GM23338 (cell line): ENCODE measurements at regions not wholly inside any gene's neighbourhood (a gene's known extent, or its start where the extent isn't known, plus 50 kb on each side); places are given as distances from the start of the nearest gene placed in this dataset.

Source experiments
- ATAC-seq: fragments of 200-7000 bp; cut with Tn5 transposase; 3 replicates; pipeline ENCODE4 v1.9.1; 2020
- DNase-seq: peaks from one replicate; pipeline ENCODE4 v3.0.0-alpha.2; 2015; ENCODE audit warnings: low spot score
- H2AFZ ChIP-seq: fragments of 200-600 bp; sonication (generic); 2 replicates; pipeline ENCODE4 v1.8.0; 2016; ENCODE audit warnings: antibody characterized with exemption, mild to moderate bottlenecking, moderate library complexity
- H3F3A ChIP-seq: fragments of 200-600 bp; sonication (generic); replicated peaks from 2 replicates; pipeline ENCODE4 v1.8.0; 2017; ENCODE audit warnings: antibody characterized with exemption, mixed run types, low read depth
- H3K27ac ChIP-seq: fragments of 200-600 bp; sonication (generic); 2 replicates; pipeline ENCODE4 v1.6.1; 2016; ENCODE audit warnings: low read depth
- H3K27me3 ChIP-seq: fragments of 200-600 bp; sonication (generic); 2 replicates; pipeline ENCODE4 v1.8.0; 2016; ENCODE audit warnings: mild to moderate bottlenecking, mixed run types, moderate library complexity; ENCODE audit not compliant: insufficient read depth
- H3K36me3 ChIP-seq: fragments of 200-600 bp; sonication (generic); 2 replicates; pipeline ENCODE4 v1.8.0; 2016; ENCODE audit warnings: mild to moderate bottlenecking; ENCODE audit not compliant: insufficient read depth
- H3K4me1 ChIP-seq: fragments of 200-600 bp; sonication (generic); 2 replicates; pipeline ENCODE4 v1.8.0; 2016; ENCODE audit warnings: mild to moderate bottlenecking, moderate library complexity; ENCODE audit not compliant: insufficient read depth
- H3K4me2 ChIP-seq: fragments of 200-600 bp; sonication (generic); 2 replicates; pipeline ENCODE4 v1.7.1; 2017; ENCODE audit warnings: mixed run types
- H3K4me3 ChIP-seq: fragments of 200-600 bp; sonication (generic); 2 replicates; pipeline ENCODE4 v1.6.1; 2016; ENCODE audit warnings: mixed run types
- H3K79me2 ChIP-seq: fragments of 200-600 bp; sonication (generic); replicated peaks from 2 replicates; pipeline ENCODE4 v1.8.0; 2017; ENCODE audit warnings: mild to moderate bottlenecking; ENCODE audit not compliant: insufficient read depth
- H3K9me2 ChIP-seq: fragments of 200-600 bp; sonication (generic); 2 replicates; pipeline ENCODE4 v1.8.0; 2017; ENCODE audit not compliant: insufficient read depth
- H4K20me1 ChIP-seq: fragments of 200-600 bp; sonication (generic); replicated peaks from 2 replicates; pipeline ENCODE4 v1.8.0; 2017; ENCODE audit warnings: mild to moderate bottlenecking; ENCODE audit not compliant: insufficient read depth
- H3K27ac Mint-ChIP-seq: 2 replicates; pipeline ENCODE4 v1.8.0; 2020; ENCODE audit warnings: inconsistent platforms, mild to moderate bottlenecking, moderate library complexity, mixed read lengths
- H3K27me3 Mint-ChIP-seq: 3 replicates; pipeline ENCODE4 v1.8.0; 2022; ENCODE audit warnings: low read depth, mild to moderate bottlenecking, moderate library complexity, mixed read lengths, inconsistent platforms; ENCODE audit not compliant: insufficient read depth, poor library complexity
- H3K36me3 Mint-ChIP-seq: 3 replicates; pipeline ENCODE4 v1.8.0; 2021; ENCODE audit warnings: low read depth, mild to moderate bottlenecking, inconsistent platforms, moderate library complexity, mixed read lengths
- H3K4me1 Mint-ChIP-seq: 3 replicates; pipeline ENCODE4 v1.8.0; 2020; ENCODE audit warnings: mild to moderate bottlenecking, inconsistent platforms, mixed read lengths
- H3K4me3 Mint-ChIP-seq: 3 replicates; pipeline ENCODE4 v1.8.0; 2021; ENCODE audit warnings: moderate library complexity, mild to moderate bottlenecking, inconsistent platforms, mixed read lengths
- H3K9me3 Mint-ChIP-seq: 3 replicates; pipeline ENCODE4 v1.8.0; 2020; ENCODE audit warnings: moderate library complexity, mild to moderate bottlenecking, inconsistent platforms, mixed read lengths
- CREB1 ChIP-seq: fragments of 250-450 bp; sonication (Bioruptor Pico); IDR thresholded peaks from 2 replicates; pipeline ENCODE4 v1.5.0; 2020; ENCODE audit warnings: low read depth, mild to moderate bottlenecking, moderate library complexity
- ETS1 ChIP-seq: IDR thresholded peaks from 2 replicates; pipeline ENCODE4 v1.6.1; 2016; ENCODE audit warnings: antibody characterized with exemption
- EZH2 ChIP-seq: fragments of 200-600 bp; sonication (generic); IDR thresholded peaks from one replicate; pipeline ENCODE4 v1.8.0; 2017; ENCODE audit warnings: antibody characterized with exemption, mild to moderate bottlenecking, low read depth; ENCODE audit not compliant: unreplicated experiment
- JUNB ChIP-seq: IDR thresholded peaks from one replicate; pipeline ENCODE4 v1.6.1; 2016; ENCODE audit warnings: antibody characterized with exemption; ENCODE audit not compliant: unreplicated experiment
- NANOG ChIP-seq: IDR thresholded peaks from 2 replicates; pipeline ENCODE4 v1.6.1; 2016; ENCODE audit warnings: antibody characterized with exemption, borderline replicate concordance
- POLR2AphosphoS5 ChIP-seq: IDR thresholded peaks from 2 replicates; pipeline ENCODE4 v1.6.1; 2016; ENCODE audit warnings: antibody characterized with exemption, low read depth
- STAT1 ChIP-seq: IDR thresholded peaks from one replicate; pipeline ENCODE4 v1.6.1; 2016; ENCODE audit warnings: antibody characterized with exemption; ENCODE audit not compliant: unreplicated experiment
- ZNF114 ChIP-seq: fragments of 250-450 bp; sonication (Bioruptor Pico); IDR thresholded peaks from 2 replicates; pipeline ENCODE4 v1.5.0; 2020; ENCODE audit warnings: mild to moderate bottlenecking, moderate library complexity
- ZNF331 ChIP-seq: fragments of 250-450 bp; sonication (Bioruptor Pico); IDR thresholded peaks from 2 replicates; pipeline ENCODE4 v1.5.0; 2020; ENCODE audit warnings: low read depth, mild to moderate bottlenecking, moderate library complexity
- TF ChIP-seq, protein P1 (sequence below), 2 experiments: fragments of 200-600 bp in 1 of 2; sonication (generic) in 1 of 2; conservative IDR thresholded peaks; 2 replicates each; pipeline versions ENCODE4 v1.5.1 to v1.6.1; 2016 to 2017; ENCODE audit warnings: antibody characterized with exemption in 2 of 2, low read depth in 2 of 2, mild to moderate bottlenecking in 2 of 2, moderate library complexity in 1 of 2
- TF ChIP-seq, protein P2 (sequence below): fragments of 250-450 bp; sonication (Bioruptor Pico); IDR thresholded peaks from 2 replicates; pipeline ENCODE4 v1.5.0; 2020; ENCODE audit warnings: mild to moderate bottlenecking, moderate library complexity

GRCh38 chr5:106072208-106072607 lies 1598.5 kb downstream of the EFNA5 start:
- Histone ChIP-seq H3K4me2 (no peak overlapping the region), H3K79me2 (no peaks in the 10 kb centered on the region), H4K20me1 (no peaks in the 10 kb centered on the region), H3K27ac (no peak overlapping the region), H3K9me2 (no peaks in the 10 kb centered on the region), H3K4me1 (no peaks in the 10 kb centered on the region), H3K27me3 (no peaks in the 10 kb centered on the region), H3K36me3 (no peaks in the 10 kb centered on the region), H2AFZ (no peak overlapping the region), H3F3A (no peaks in the 10 kb centered on the region), H3K4me3 (no peak overlapping the region)
- ATAC-seq (no peak), DNase-seq (no peak)
- H3K27ac Mint-ChIP-seq, result no peak overlapping the region
- H3K36me3 Mint-ChIP-seq, result peaks cover 18% of the 10 kb centered on the region
- no peak for TF ChIP-seq NANOG
- no peak for TF ChIP-seq CREB1 (CRISPR knock-in tag)
- TF ChIP-seq EZH2, result no peak
- no peak for TF ChIP-seq ZNF114 (CRISPR knock-in tag)
- no peak for TF ChIP-seq STAT1
- peaks cover 14% of the 10 kb centered on the region for H3K9me3 Mint-ChIP-seq
- H3K4me3 Mint-ChIP-seq, result no peak overlapping the region
- no peaks in the 10 kb centered on the region for H3K4me1 Mint-ChIP-seq
- no peaks in the 10 kb centered on the region for H3K27me3 Mint-ChIP-seq

- Histone ChIP-seq H3K4me2 (no peak overlapping the region), H2AFZ (no peak overlapping the region), H3K79me2 (no peaks in the 10 kb centered on the region), H3F3A (no peaks in the 10 kb centered on the region), H3K27me3 (no peaks in the 10 kb centered on the region), H3K36me3 (no peaks in the 10 kb centered on the region), H3K4me1 (no peaks in the 10 kb centered on the region), H3K27ac (no peak overlapping the region), H3K9me2 (no peaks in the 10 kb centered on the region), H3K4me3 (no peak overlapping the region), H4K20me1 (no peaks in the 10 kb centered on the region)
- Mint-ChIP-seq H3K4me3 (no peak overlapping the region), H3K4me1 (no peaks in the 10 kb centered on the region), H3K36me3 (no peaks in the 10 kb centered on the region), H3K27me3 (no peaks in the 10 kb centered on the region), H3K27ac (no peak overlapping the region), H3K9me3 (no peaks in the 10 kb centered on the region)
- no peak for DNase-seq
- ATAC-seq, result no peak
- TF ChIP-seq ZNF331 (CRISPR knock-in tag), result no peak
- TF ChIP-seq, protein P1, sequence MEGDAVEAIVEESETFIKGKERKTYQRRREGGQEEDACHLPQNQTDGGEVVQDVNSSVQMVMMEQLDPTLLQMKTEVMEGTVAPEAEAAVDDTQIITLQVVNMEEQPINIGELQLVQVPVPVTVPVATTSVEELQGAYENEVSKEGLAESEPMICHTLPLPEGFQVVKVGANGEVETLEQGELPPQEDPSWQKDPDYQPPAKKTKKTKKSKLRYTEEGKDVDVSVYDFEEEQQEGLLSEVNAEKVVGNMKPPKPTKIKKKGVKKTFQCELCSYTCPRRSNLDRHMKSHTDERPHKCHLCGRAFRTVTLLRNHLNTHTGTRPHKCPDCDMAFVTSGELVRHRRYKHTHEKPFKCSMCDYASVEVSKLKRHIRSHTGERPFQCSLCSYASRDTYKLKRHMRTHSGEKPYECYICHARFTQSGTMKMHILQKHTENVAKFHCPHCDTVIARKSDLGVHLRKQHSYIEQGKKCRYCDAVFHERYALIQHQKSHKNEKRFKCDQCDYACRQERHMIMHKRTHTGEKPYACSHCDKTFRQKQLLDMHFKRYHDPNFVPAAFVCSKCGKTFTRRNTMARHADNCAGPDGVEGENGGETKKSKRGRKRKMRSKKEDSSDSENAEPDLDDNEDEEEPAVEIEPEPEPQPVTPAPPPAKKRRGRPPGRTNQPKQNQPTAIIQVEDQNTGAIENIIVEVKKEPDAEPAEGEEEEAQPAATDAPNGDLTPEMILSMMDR (conservative IDR thresholded peaks at IDR 0.05; ENCODE audit: low read depth in 2 of 2), result no peak
- TF ChIP-seq POLR2AphosphoS5, result no peak
- TF ChIP-seq, protein P2, sequence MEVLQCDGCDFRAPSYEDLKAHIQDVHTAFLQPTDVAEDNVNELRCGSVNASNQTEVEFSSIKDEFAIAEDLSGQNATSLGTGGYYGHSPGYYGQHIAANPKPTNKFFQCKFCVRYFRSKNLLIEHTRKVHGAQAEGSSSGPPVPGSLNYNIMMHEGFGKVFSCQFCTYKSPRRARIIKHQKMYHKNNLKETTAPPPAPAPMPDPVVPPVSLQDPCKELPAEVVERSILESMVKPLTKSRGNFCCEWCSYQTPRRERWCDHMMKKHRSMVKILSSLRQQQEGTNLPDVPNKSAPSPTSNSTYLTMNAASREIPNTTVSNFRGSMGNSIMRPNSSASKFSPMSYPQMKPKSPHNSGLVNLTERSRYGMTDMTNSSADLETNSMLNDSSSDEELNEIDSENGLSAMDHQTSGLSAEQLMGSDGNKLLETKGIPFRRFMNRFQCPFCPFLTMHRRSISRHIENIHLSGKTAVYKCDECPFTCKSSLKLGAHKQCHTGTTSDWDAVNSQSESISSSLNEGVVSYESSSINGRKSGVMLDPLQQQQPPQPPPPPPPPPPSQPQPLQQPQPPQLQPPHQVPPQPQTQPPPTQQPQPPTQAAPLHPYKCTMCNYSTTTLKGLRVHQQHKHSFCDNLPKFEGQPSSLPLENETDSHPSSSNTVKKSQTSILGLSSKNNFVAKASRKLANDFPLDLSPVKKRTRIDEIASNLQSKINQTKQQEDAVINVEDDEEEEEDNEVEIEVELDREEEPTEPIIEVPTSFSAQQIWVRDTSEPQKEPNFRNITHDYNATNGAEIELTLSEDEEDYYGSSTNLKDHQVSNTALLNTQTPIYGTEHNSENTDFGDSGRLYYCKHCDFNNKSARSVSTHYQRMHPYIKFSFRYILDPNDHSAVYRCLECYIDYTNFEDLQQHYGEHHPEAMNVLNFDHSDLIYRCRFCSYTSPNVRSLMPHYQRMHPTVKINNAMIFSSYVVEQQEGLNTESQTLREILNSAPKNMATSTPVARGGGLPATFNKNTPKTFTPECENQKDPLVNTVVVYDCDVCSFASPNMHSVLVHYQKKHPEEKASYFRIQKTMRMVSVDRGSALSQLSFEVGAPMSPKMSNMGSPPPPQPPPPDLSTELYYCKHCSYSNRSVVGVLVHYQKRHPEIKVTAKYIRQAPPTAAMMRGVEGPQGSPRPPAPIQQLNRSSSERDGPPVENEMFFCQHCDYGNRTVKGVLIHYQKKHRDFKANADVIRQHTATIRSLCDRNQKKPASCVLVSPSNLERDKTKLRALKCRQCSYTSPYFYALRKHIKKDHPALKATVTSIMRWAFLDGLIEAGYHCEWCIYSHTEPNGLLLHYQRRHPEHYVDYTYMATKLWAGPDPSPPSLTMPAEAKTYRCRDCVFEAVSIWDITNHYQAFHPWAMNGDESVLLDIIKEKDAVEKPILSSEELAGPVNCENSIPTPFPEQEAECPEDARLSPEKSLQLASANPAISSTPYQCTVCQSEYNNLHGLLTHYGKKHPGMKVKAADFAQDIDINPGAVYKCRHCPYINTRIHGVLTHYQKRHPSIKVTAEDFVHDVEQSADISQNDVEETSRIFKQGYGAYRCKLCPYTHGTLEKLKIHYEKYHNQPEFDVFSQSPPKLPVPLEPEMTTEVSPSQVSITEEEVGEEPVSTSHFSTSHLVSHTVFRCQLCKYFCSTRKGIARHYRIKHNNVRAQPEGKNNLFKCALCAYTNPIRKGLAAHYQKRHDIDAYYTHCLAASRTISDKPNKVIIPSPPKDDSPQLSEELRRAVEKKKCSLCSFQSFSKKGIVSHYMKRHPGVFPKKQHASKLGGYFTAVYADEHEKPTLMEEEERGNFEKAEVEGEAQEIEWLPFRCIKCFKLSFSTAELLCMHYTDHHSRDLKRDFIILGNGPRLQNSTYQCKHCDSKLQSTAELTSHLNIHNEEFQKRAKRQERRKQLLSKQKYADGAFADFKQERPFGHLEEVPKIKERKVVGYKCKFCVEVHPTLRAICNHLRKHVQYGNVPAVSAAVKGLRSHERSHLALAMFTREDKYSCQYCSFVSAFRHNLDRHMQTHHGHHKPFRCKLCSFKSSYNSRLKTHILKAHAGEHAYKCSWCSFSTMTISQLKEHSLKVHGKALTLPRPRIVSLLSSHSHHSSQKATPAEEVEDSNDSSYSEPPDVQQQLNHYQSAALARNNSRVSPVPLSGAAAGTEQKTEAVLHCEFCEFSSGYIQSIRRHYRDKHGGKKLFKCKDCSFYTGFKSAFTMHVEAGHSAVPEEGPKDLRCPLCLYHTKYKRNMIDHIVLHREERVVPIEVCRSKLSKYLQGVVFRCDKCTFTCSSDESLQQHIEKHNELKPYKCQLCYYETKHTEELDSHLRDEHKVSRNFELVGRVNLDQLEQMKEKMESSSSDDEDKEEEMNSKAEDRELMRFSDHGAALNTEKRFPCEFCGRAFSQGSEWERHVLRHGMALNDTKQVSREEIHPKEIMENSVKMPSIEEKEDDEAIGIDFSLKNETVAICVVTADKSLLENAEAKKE, result no peak
- no peak for TF ChIP-seq JUNB
- TF ChIP-seq CREB1 (CRISPR knock-in tag), result no peak
- no peak for TF ChIP-seq ETS1
Observed at GRCh38 chr5:106047341-106047740, 1623.4 kb downstream of the EFNA5 start.
